Stimulated activated CD4-positive, alpha-beta T cell treated with anti-CD3 and anti-CD28 coated beads, Interleukin-15, amount 100 ng/mL, for 24 hours (primary cell): ENCODE measurements at regions not wholly inside any gene's neighbourhood (a gene's known extent, or its start where the extent isn't known, plus 50 kb on each side); places are given as distances from the start of the nearest gene placed in this dataset.

ENCODE experiments used
- DNase-seq: peaks from one replicate; pipeline ENCODE4 v3.0.0-alpha.2; 2020

DNA sequence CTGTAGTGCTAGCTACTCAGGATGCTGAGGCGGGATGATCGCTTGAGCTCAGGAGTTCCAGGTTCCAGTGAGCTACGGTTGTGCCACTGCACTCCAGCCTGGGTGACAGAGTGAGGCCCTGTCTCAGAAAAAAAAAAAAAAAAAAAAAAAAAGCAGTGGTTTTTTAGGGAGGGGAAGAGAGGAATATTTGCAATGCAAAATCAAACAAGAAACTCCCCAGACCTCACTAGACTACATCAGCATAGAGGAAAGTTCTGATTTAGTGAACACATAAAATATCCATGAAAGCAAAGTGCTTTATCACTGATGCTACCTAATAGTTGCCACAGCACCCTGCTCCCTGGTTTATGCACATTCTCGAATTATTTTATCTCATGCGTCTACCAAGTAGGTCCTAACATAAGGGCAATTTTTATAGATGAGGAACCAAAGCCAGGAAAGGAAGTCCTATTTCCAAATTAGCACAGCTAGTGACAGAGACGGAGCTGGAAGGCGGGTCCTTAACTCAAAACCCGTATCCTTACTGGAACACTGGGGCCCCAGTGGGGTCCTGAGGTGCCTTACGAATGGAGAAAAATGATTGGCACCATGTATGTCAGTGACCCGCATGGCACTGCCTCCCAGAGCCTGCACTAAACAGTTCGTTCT is 50.7 kb upstream of the GPR157 start:
- no peak for DNase-seq

DNA sequence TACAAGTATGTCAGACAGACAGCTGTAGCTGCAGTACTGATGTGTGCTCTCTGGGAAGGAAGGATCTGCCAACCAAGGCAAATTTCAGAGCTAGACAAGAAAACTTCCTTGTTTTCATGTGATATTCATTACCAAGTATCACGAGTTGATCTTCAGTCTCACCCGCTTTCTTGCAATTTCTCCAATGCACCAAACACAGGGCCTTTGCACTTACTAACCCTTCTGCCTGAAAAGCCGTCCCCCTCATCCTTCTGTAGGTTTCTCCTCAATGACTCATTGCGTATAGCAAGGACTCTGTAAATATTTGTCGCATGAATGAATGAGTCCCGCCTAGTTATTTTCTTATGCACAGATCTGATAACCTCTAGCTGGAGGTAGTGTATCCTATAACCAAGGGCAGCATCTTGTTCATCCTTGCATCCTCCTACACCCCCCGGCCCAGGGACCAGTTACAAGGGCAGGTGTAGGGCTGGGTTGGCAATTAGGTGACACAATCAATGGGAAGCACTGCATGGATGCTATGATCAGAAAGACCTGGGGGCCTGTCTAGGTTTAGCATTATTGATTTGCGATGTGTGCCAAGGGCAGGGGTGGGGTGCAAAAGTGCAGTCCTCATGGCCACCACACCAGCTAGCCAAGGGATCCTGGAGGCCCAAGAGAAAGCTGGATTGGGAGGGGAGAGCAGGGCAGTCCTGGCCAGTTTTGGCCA is 51.4 kb upstream of the GPR157 start:
- no peak for DNase-seq

GRCh38 chr1:9181176-9181906 is 52.4 kb upstream of the GPR157 start:
- DNase-seq = peak; percentile 81

DNA sequence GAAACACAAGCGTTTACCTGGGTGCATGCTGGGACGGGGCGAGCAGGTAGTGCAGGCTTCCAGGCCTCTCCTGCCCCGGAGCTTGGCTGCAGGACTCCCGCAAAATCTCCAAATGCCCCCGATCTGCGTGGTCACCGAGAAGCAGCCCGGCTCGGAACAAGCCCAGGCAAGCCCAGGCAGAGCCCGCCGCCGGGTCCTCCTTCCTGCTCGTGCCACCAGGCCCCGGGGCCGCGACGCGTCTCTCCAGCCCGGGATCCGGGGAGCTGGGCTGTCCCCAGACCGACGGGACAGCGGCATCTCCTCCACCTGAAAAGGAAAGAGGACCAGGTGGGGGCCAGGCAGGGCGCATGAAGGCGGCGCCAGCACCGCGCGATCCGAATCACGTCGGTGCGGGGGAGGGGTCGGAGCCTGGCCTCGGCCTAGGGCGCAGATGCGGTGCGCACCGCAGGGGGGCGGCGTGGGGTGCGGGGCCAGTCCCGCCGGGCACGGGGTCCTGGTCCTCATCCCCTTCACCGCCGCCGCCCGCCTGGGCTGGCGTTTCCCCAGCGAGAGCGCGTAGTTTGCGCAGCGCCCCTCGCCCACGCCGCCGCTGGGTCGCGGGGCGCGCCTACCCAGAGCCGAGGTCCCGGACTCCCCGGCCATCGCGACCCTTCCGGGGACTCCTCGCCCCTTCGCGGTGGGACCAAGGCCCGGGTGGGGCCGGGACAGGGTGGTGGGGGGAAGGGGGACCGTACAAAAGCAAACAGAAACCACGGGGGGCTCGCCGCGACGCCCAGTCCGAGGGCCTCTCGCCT is 52.4 kb upstream of the H6PD start:
- DNase-seq = peak; percentile 43

DNA sequence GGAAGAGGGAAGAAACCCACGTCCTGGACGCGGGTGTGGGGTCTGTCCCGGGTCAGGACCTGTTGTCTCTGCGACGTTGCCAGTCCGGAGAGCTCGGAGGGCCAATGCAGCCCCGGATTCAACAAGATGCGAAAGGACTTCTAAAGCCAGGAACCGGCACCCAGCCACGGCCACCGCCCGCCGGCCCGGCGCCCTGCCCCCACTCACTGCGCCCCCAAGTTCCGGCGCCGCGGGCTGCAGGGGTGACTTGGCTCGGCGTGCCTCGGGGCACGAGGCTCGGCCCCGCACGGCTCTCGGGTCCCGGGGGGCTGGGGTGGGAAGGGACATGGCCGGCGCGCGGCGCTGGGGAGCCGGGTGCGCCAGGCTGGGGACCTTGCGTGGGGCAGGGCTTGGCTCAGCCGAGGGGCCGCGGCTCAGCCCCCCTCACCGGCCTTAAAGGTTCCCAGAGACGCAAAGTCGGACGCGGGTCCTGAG is 51.8 kb upstream of the H6PD start:
- DNase-seq = no peak

DNA sequence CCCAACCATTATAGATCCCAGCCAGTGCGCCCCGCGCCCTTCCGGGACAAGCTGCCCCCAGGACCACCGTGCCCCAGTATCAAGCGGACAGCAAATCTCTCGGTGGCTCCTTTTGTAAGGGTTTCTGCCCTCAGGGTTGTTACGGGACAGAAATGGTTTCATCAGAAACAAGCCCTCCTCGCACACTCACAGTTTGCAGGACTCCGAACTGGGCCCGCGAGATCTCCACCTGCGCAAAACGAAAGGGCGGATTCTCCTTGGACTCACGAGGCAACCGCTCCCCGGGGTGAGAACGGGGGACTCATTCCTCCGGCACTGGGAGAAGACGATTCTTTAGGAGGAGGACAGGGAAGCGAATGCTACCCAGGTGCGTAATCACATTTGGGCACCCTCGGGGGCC is 51.1 kb upstream of the H6PD start:
- no peak for DNase-seq

DNA sequence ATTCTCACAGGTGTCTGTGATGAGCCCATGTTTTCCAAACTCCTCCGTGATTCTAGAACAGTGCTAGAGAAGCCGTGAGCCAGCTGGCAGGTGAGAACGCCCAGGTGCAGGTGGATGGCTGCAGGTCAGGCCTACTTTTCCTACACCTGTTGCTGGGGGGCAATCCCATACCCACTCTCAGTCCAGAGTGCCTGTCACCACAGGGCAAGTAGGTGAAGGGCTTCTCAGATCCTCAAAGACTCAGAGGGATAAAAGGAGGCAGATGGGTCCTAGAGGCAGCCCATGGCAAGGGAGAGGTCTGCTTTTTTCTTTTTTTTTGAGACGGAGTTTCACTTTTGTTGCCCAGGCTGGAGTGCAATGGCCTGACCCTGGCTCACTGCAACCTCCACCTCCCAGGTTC is 50.7 kb upstream of the H6PD start:
- no peak for DNase-seq

GRCh38 chr1:9184749-9185148 is 49.8 kb upstream of the H6PD start:
- no peak for DNase-seq
